GM23248 (cell line): ENCODE measurements at regions not wholly inside any gene's neighbourhood (a gene's known extent, or its start where the extent isn't known, plus 50 kb on each side); places are given as distances from the start of the nearest gene placed in this dataset.

Source experiments
- DNase-seq: peaks from one replicate; pipeline ENCODE4 v3.0.0-alpha.2; 2015
- H2AFZ ChIP-seq: fragments of 200-600 bp; sonication (generic); 2 replicates; pipeline ENCODE4 v1.6.1; 2016; ENCODE audit warnings: antibody characterized with exemption
- H3F3A ChIP-seq: fragments of 200-600 bp; sonication (generic); 2 replicates; pipeline ENCODE4 v1.6.1; 2016; ENCODE audit warnings: mild to moderate bottlenecking, antibody characterized with exemption, mixed run types; ENCODE audit not compliant: insufficient read depth
- H3K27ac ChIP-seq: fragments of 200-600 bp; sonication (generic); 2 replicates; pipeline ENCODE4 v1.5.1; 2016; ENCODE audit warnings: mild to moderate bottlenecking
- H3K27me3 ChIP-seq: fragments of 200-600 bp; sonication (generic); replicated peaks from 2 replicates; pipeline ENCODE4 v1.6.1; 2016; ENCODE audit warnings: mild to moderate bottlenecking; ENCODE audit not compliant: insufficient read depth
- H3K36me3 ChIP-seq: fragments of 200-600 bp; sonication (generic); 2 replicates; pipeline ENCODE4 v1.6.1; 2016; ENCODE audit warnings: low read depth, mild to moderate bottlenecking
- H3K4me1 ChIP-seq: fragments of 200-600 bp; sonication (generic); 2 replicates; pipeline ENCODE4 v1.6.1; 2016; ENCODE audit warnings: mild to moderate bottlenecking; ENCODE audit not compliant: insufficient read depth
- H3K4me2 ChIP-seq: fragments of 200-600 bp; sonication (generic); one replicate; pipeline ENCODE4 v1.6.1; 2016; ENCODE audit warnings: mild to moderate bottlenecking; ENCODE audit not compliant: unreplicated experiment
- H3K4me3 ChIP-seq: fragments of 200-600 bp; sonication (generic); 2 replicates; pipeline ENCODE4 v1.5.1; 2016; ENCODE audit warnings: mild to moderate bottlenecking
- H3K79me2 ChIP-seq: fragments of 200-600 bp; sonication (generic); 2 replicates; pipeline ENCODE4 v1.6.1; 2016; ENCODE audit warnings: mild to moderate bottlenecking; ENCODE audit not compliant: insufficient read depth
- H3K9ac ChIP-seq: fragments of 200-600 bp; sonication (generic); 2 replicates; pipeline ENCODE4 v1.6.1; 2016; ENCODE audit warnings: mild to moderate bottlenecking
- H3K9me2 ChIP-seq: fragments of 200-600 bp; sonication (generic); 2 replicates; pipeline ENCODE4 v1.6.1; 2016; ENCODE audit warnings: mixed run types, mild to moderate bottlenecking, moderate library complexity; ENCODE audit not compliant: insufficient read depth
- H3K9me3 ChIP-seq: fragments of 200-600 bp; sonication (generic); one replicate; pipeline ENCODE4 v1.6.1; 2017; ENCODE audit warnings: low read depth
- H4K20me1 ChIP-seq: fragments of 200-600 bp; sonication (generic); 2 replicates; pipeline ENCODE4 v1.6.0; 2016; ENCODE audit not compliant: insufficient read depth
- EZH2 ChIP-seq: fragments of 200-600 bp; sonication (generic); IDR thresholded peaks from 2 replicates; pipeline ENCODE4 v1.6.1; 2018; ENCODE audit warnings: antibody characterized with exemption, mild to moderate bottlenecking; ENCODE audit not compliant: insufficient read depth, poor library complexity, severe bottlenecking
- EZH2phosphoT487 ChIP-seq: fragments of 200-600 bp; sonication (generic); IDR thresholded peaks from 2 replicates; pipeline ENCODE4 v1.6.1; 2018; ENCODE audit warnings: antibody characterized with exemption, moderate library complexity, mild to moderate bottlenecking, low read depth; ENCODE audit not compliant: insufficient read depth
- WGBS, 2 experiments: methylation state at CpG; one replicate each; pipeline ENCODE4 v1.1.6; 2015 to 2017; ENCODE audit warnings: low lambda C conversion rate in 2 of 2, low coverage in 1 of 2; ENCODE audit errors: missing lambda C conversion rate in 2 of 2; 5-methylcytosine and 5-hydroxymethylcytosine counted together
- in situ Hi-C: fragments of 300-500 bp; cut with MboI; formaldehyde crosslinking; loops from 2 replicates; pipeline ENCODE4 v1.15.0; 2020

GRCh38 chr2:192813341-192813740, 618.6 kb upstream of the TMEFF2 start:
- Histone ChIP-seq H3K4me1 (no peaks in the 10 kb centered on the region), H3K79me2 (no peaks in the 10 kb centered on the region), H4K20me1 (no peaks in the 10 kb centered on the region), H3K27me3 (no peaks in the 10 kb centered on the region), H3K9me3 (no peaks in the 10 kb centered on the region), H3K27ac (no peak overlapping the region), H2AFZ (no peak overlapping the region), H3K4me3 (no peak overlapping the region), H3F3A (no peaks in the 10 kb centered on the region), H3K9me2 (no peaks in the 10 kb centered on the region), H3K36me3 (no peaks in the 10 kb centered on the region), H3K4me2 (no peak overlapping the region), H3K9ac (no peak overlapping the region)
- DNase-seq = no peak
- in situ Hi-C loops = no loop called here
- TF ChIP-seq EZH2 (no peak), EZH2phosphoT487 (no peak)

GRCh38 chr2:192809173-192809572, 614.4 kb upstream of the TMEFF2 start:
- H3K36me3 ChIP-seq = no peaks in the 10 kb centered on the region
- H3K9ac ChIP-seq = no peak overlapping the region
- H2AFZ ChIP-seq = no peak overlapping the region
- H3K27me3 ChIP-seq = no peaks in the 10 kb centered on the region
- in situ Hi-C loops = no loop called here
- no peak overlapping the region for H3K27ac ChIP-seq
- H3K4me1 ChIP-seq = no peaks in the 10 kb centered on the region
- no peak for DNase-seq
- 7 to 9% methylated on average over 2 of the region's 2 CpGs for WGBS, 2 experiments
- no peaks in the 10 kb centered on the region for H4K20me1 ChIP-seq
- no peak overlapping the region for H3K4me2 ChIP-seq
- no peaks in the 10 kb centered on the region for H3K9me3 ChIP-seq
- no peak overlapping the region for H3K4me3 ChIP-seq
- no peaks in the 10 kb centered on the region for H3K79me2 ChIP-seq
- no peaks in the 10 kb centered on the region for H3F3A ChIP-seq
- no peaks in the 10 kb centered on the region for H3K9me2 ChIP-seq
- no peak for TF ChIP-seq EZH2
- no peak for TF ChIP-seq EZH2phosphoT487

GRCh38 chr2:192783643-192784042, 588.9 kb upstream of the TMEFF2 start:
- no peaks in the 10 kb centered on the region for H3K36me3 ChIP-seq
- no peaks in the 10 kb centered on the region for H4K20me1 ChIP-seq
- H3K9ac ChIP-seq = no peak overlapping the region
- WGBS, 2 experiments = 22 to 32% methylated on average over 2 to 3 of the region's 3 CpGs
- no peaks in the 10 kb centered on the region for H3K9me2 ChIP-seq
- H3K27me3 ChIP-seq = no peaks in the 10 kb centered on the region
- no peaks in the 10 kb centered on the region for H3K4me1 ChIP-seq
- TF ChIP-seq EZH2 (no peak), EZH2phosphoT487 (no peak)
- H3F3A ChIP-seq = no peaks in the 10 kb centered on the region
- no peak overlapping the region for H2AFZ ChIP-seq
- H3K27ac ChIP-seq = no peak overlapping the region
- no peaks in the 10 kb centered on the region for H3K9me3 ChIP-seq
- H3K79me2 ChIP-seq = no peaks in the 10 kb centered on the region
- no peak overlapping the region for H3K4me2 ChIP-seq
- H3K4me3 ChIP-seq = no peak overlapping the region
- in situ Hi-C loops = no loop called here
- no peak for DNase-seq

GRCh38 chr2:192775459-192776262, 580.9 kb upstream of the TMEFF2 start:
- Histone ChIP-seq H3K9me2 (no peaks in the 10 kb centered on the region), H3F3A (no peaks in the 10 kb centered on the region), H3K4me1 (no peaks in the 10 kb centered on the region), H4K20me1 (no peaks in the 10 kb centered on the region), H3K9me3 (peaks cover 4% of the 10 kb centered on the region), H3K4me2 (no peak overlapping the region), H3K4me3 (no peak overlapping the region), H3K79me2 (no peaks in the 10 kb centered on the region), H3K27ac (no peak overlapping the region), H3K27me3 (no peaks in the 10 kb centered on the region), H2AFZ (no peak overlapping the region), H3K9ac (no peak overlapping the region), H3K36me3 (no peaks in the 10 kb centered on the region)
- in situ Hi-C loops = no loop called here
- WGBS, 2 experiments = 23 to 27% methylated on average over 6 of the region's 6 CpGs
- TF ChIP-seq EZH2phosphoT487 (no peak), EZH2 (no peak)
- no peak for DNase-seq
